Fibroblast of mammary gland (primary cell): ENCODE measurements at regions not wholly inside any gene's neighbourhood (a gene's known extent, or its start where the extent isn't known, plus 50 kb on each side); places are given as distances from the start of the nearest gene placed in this dataset.
A peak's percentile ranks its signal among the peaks of the same experiment; 100 is the strongest.

Experiments used
- DNase-seq: peaks from one replicate; pipeline ENCODE4 v3.0.0-alpha.2; 2010; ENCODE audit warnings: low read depth
- H3K4me3 ChIP-seq: 2 replicates; pipeline ENCODE4 v1.5.1; 2011; ENCODE audit warnings: low read depth, mild to moderate bottlenecking, low read length, moderate library complexity; ENCODE audit not compliant: control insufficient read depth
- TF ChIP-seq, protein P1 (sequence below): conservative IDR thresholded peaks from 2 replicates; pipeline ENCODE4 v1.5.1; 2011; ENCODE audit warnings: low read depth, low read length, inconsistent platforms; ENCODE audit not compliant: control insufficient read depth, insufficient read depth

GRCh38 chr14:61927520-61927919 is 165.3 kb downstream of the SNAPC1 start:
- TF ChIP-seq, protein P1, sequence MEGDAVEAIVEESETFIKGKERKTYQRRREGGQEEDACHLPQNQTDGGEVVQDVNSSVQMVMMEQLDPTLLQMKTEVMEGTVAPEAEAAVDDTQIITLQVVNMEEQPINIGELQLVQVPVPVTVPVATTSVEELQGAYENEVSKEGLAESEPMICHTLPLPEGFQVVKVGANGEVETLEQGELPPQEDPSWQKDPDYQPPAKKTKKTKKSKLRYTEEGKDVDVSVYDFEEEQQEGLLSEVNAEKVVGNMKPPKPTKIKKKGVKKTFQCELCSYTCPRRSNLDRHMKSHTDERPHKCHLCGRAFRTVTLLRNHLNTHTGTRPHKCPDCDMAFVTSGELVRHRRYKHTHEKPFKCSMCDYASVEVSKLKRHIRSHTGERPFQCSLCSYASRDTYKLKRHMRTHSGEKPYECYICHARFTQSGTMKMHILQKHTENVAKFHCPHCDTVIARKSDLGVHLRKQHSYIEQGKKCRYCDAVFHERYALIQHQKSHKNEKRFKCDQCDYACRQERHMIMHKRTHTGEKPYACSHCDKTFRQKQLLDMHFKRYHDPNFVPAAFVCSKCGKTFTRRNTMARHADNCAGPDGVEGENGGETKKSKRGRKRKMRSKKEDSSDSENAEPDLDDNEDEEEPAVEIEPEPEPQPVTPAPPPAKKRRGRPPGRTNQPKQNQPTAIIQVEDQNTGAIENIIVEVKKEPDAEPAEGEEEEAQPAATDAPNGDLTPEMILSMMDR: no peak
- peak; percentile 19 for DNase-seq
- H3K4me3 ChIP-seq: no peak overlapping the region

DNA sequence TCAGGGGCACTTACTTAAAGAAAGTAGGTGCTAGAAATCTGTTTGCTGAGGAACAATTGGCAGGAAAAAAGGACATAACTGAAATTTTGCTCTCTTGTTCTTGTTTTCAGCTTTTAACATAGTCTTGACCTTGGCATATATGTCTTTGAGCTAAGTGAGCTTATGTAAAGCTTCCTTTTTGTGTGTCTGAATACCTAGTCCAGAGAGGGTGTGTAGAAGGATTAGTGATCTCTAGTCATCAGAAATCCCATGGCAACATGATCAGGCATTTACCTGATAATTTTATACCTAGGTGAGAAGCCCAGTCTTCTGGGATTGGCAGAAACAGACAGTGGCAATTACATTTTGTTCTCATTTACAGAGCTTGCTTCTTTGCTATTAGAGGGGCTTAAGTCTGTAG is 166.1 kb downstream of the SNAPC1 start:
- no peak overlapping the region for H3K4me3 ChIP-seq
- TF ChIP-seq, protein P1: no peak
- no peak for DNase-seq

DNA sequence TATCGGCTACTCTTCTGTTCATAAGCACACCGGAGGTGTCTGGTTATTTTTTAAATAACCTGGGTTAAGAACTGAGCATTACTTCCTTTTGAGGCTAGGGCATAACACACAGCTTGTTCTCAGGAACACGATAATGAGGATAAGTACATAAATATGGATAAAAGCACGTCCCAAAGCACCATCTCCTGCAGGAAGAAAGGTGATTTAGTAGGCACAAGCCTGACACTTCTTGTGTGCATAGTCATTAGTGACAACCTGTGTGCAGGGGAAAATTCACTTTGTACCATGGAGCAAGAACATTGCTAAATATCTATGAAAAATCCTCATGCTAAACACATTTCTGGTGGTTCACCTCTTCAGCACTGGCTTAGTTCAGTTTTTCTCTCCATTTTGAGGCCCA is 166.5 kb downstream of the SNAPC1 start:
- DNase-seq: no peak
- TF ChIP-seq, protein P1: no peak
- H3K4me3 ChIP-seq: no peak overlapping the region

GRCh38 chr14:61929651-61930050 is 167.4 kb downstream of the SNAPC1 start:
- no peak overlapping the region for H3K4me3 ChIP-seq
- DNase-seq: no peak
- TF ChIP-seq, protein P1: no peak

GRCh38 chr14:61930101-61930857 is 168.1 kb downstream of the SNAPC1 start:
- no peak for DNase-seq
- TF ChIP-seq, protein P1: no peak
- no peak overlapping the region for H3K4me3 ChIP-seq

- no peak overlapping the region for H3K4me3 ChIP-seq
- TF ChIP-seq, protein P1: no peak
- no peak for DNase-seq
Observed at GRCh38 chr14:61932974-61933373, 170.8 kb downstream of the SNAPC1 start.

DNA sequence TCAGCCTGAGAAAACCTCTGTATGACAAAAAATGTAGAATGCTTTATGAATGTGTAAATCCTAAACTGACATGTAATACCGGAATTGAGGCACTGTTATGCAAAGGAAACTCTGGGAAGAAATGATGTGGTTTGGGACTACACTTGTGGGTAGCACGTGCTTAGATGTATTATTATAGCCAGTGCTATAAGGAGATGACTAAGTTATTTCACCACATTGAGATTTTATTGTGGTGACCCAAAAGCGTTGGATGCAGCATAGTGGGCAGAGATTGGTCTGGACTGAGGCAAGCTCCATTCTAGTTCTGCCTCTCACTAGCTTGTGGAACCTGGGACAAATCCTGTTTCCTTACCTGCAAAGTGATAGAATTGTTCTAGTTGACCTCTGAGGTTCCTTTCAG is 172.2 kb downstream of the SNAPC1 start:
- TF ChIP-seq, protein P1: no peak
- H3K4me3 ChIP-seq: no peak overlapping the region
- DNase-seq: peak; percentile 86
